Keratinocyte (primary cell): ENCODE measurements at regions not wholly inside any gene's neighbourhood (a gene's known extent, or its start where the extent isn't known, plus 50 kb on each side); places are given as distances from the start of the nearest gene placed in this dataset.

Experiments used
- DNase-seq: peaks from one replicate; pipeline ENCODE4 v3.0.0-alpha.2; 2011; ENCODE audit warnings: low read depth, missing footprints, low spot score
- FAIRE-seq: peaks from 2 replicates; lab custom pipeline; 2011; peaks lifted over from hg19 to GRCh38; lab: Jason Lieb, UNC
- H2AFZ ChIP-seq: 2 replicates; pipeline ENCODE4 v1.6.0; 2012; ENCODE audit warnings: low read length, control low read depth, inconsistent platforms; ENCODE audit not compliant: control insufficient read depth
- H3K27ac ChIP-seq: 2 replicates; pipeline ENCODE4 v1.5.1; 2011; ENCODE audit warnings: low read length; ENCODE audit not compliant: control insufficient read depth, insufficient read depth
- H3K27me3 ChIP-seq: 3 replicates; pipeline ENCODE4 v1.6.0; 2011; ENCODE audit warnings: low read length; ENCODE audit not compliant: control insufficient read depth, insufficient read depth; ENCODE audit errors: extremely low read depth
- H3K36me3 ChIP-seq, 2 experiments: 2 replicates in 1 of 2; 3 replicates in 1 of 2; pipeline ENCODE4 v1.5.1; 2011; ENCODE audit warnings: low read length in 2 of 2, mild to moderate bottlenecking in 1 of 2; ENCODE audit not compliant: control insufficient read depth in 2 of 2, insufficient read depth in 2 of 2; ENCODE audit errors: extremely low read depth in 1 of 2
- H3K4me1 ChIP-seq: 3 replicates; pipeline ENCODE4 v1.5.1; 2011; ENCODE audit warnings: low read length; ENCODE audit not compliant: control insufficient read depth, insufficient read depth; ENCODE audit errors: extremely low read depth
- H3K4me2 ChIP-seq: 3 replicates; pipeline ENCODE4 v1.6.0; 2011; ENCODE audit warnings: low read depth, low read length; ENCODE audit not compliant: control insufficient read depth, insufficient read depth; ENCODE audit errors: extremely low read depth
- H3K4me3 ChIP-seq, 3 experiments: fragments of 200-600 bp in 1 of 3; sonication (generic) in 1 of 3; 2 replicates in 2 of 3; 3 replicates in 1 of 3; pipeline ENCODE4 v1.5.1; 2011 to 2016; ENCODE audit warnings: low read length in 3 of 3, mild to moderate bottlenecking in 3 of 3, control low read depth in 2 of 3, inconsistent platforms in 1 of 3, low read depth in 1 of 3, mixed read lengths in 1 of 3, mixed run types in 1 of 3, moderate library complexity in 1 of 3; ENCODE audit not compliant: control insufficient read depth in 2 of 3, insufficient read depth in 2 of 3; ENCODE audit errors: extremely low read depth in 1 of 3
- H3K79me2 ChIP-seq: 2 replicates; pipeline ENCODE4 v1.6.0; 2012; ENCODE audit warnings: low read length; ENCODE audit not compliant: control insufficient read depth, insufficient read depth
- H3K9ac ChIP-seq: 3 replicates; pipeline ENCODE4 v1.6.0; 2011; ENCODE audit warnings: low read length; ENCODE audit not compliant: control insufficient read depth, insufficient read depth; ENCODE audit errors: extremely low read depth
- H3K9me1 ChIP-seq: 3 replicates; pipeline ENCODE4 v1.6.0; 2011; ENCODE audit warnings: low read length; ENCODE audit not compliant: control insufficient read depth, insufficient read depth; ENCODE audit errors: extremely low read depth
- H3K9me3 ChIP-seq: 2 replicates; pipeline ENCODE4 v1.5.1; 2012; ENCODE audit warnings: low read depth, low read length; ENCODE audit not compliant: control insufficient read depth
- H4K20me1 ChIP-seq: 3 replicates; pipeline ENCODE4 v1.6.0; 2011; ENCODE audit warnings: low read length; ENCODE audit not compliant: control insufficient read depth, insufficient read depth; ENCODE audit errors: extremely low read depth
- EZH2 ChIP-seq: IDR thresholded peaks from one replicate; pipeline ENCODE4 v1.6.1; 2012; ENCODE audit warnings: inconsistent platforms, mild to moderate bottlenecking, low read length, moderate library complexity
- dilution Hi-C: fragments of 300-500 bp; cut with MboI; formaldehyde crosslinking; loops from one replicate; pipeline ENCODE4 v1.7.0; 2020; ENCODE audit warnings: low sequenced_read_pairs; ENCODE audit not compliant: extremely low pct_ligation_motif_present
- TF ChIP-seq, protein P1 (sequence below), 3 experiments: IDR thresholded peaks in 1 of 3; conservative IDR thresholded peaks in 1 of 3; optimal IDR thresholded peaks in 1 of 3; 2 replicates in 2 of 3; 3 replicates in 1 of 3; pipeline versions ENCODE3 to v1.5.1; 2011; ENCODE audit warnings: low read length in 3 of 3, mild to moderate bottlenecking in 3 of 3, moderate library complexity in 2 of 3, control low read depth in 1 of 3, inconsistent platforms in 1 of 3; ENCODE audit not compliant: insufficient read depth in 2 of 3; ENCODE audit errors: extremely low read depth in 1 of 3

DNA sequence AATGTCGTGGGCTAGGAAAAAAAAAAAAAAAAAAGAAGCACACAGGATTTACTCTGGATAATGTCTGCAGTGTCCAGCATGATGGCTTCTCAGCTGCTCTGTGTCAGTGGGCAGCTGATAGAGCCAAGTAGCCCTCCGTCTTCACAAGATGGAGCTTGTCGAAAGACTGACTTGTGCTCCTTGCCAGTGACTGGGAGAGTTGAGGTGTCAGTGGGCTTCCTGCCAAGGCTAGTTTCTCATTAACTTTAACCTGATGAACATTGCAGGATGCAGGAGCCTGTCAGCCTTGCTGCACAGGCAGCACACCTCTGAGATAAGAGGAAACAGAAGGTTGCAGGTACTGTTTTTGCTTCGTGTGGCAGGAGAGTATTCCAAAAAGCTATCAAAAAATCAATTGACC is 171.4 kb upstream of the SGCD start:
- Histone ChIP-seq H4K20me1 (no peaks in the 10 kb centered on the region), H3K27me3 (no peaks in the 10 kb centered on the region), H2AFZ (no peak overlapping the region), H3K9ac (no peak overlapping the region), H3K4me1 (no peaks in the 10 kb centered on the region), H3K27ac (no peak overlapping the region), H3K79me2 (no peaks in the 10 kb centered on the region), H3K36me3 (no peaks in the 10 kb centered on the region), H3K4me3 (no peak overlapping the region), H3K9me3 (no peaks in the 10 kb centered on the region), H3K9me1 (no peaks in the 10 kb centered on the region), H3K4me2 (no peak overlapping the region)
- DNase-seq, result no peak
- TF ChIP-seq, protein P1, sequence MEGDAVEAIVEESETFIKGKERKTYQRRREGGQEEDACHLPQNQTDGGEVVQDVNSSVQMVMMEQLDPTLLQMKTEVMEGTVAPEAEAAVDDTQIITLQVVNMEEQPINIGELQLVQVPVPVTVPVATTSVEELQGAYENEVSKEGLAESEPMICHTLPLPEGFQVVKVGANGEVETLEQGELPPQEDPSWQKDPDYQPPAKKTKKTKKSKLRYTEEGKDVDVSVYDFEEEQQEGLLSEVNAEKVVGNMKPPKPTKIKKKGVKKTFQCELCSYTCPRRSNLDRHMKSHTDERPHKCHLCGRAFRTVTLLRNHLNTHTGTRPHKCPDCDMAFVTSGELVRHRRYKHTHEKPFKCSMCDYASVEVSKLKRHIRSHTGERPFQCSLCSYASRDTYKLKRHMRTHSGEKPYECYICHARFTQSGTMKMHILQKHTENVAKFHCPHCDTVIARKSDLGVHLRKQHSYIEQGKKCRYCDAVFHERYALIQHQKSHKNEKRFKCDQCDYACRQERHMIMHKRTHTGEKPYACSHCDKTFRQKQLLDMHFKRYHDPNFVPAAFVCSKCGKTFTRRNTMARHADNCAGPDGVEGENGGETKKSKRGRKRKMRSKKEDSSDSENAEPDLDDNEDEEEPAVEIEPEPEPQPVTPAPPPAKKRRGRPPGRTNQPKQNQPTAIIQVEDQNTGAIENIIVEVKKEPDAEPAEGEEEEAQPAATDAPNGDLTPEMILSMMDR (optimal IDR thresholded peaks at IDR 0.05 in 1 of 3, IDR thresholded peaks at IDR 0.05 in 1 of 3, conservative IDR thresholded peaks at IDR 0.05 in 1 of 3; ENCODE audit: extremely low read depth in 1 of 3, insufficient read depth in 2 of 3, low read length in 3 of 3), result no peak
- TF ChIP-seq EZH2, result no peak
- FAIRE-seq, result no peak
- dilution Hi-C loops, result no loop called here

DNA sequence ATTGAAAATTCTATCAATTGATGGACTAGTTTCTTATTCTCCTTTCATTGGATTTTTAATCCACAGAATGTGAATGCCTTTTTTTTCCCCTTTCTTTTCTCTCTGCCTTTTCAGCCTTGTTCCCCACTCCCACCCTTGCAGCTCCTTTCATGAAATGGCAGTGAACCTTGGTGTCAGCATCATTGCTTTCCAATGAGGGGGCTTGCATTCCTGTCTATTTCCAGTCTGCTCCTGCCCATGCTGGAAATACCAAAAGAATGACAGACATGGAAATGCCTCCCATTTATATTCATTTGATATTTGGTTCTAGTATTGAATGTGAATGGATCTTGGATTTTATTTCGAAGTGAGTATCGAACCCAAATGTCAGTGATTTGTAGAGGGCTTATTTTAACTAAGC is 162.7 kb upstream of the SGCD start:
- Histone ChIP-seq H3K4me1 (no peaks in the 10 kb centered on the region), H3K4me3 (no peak overlapping the region), H3K9me3 (no peaks in the 10 kb centered on the region), H3K9me1 (no peaks in the 10 kb centered on the region), H3K9ac (no peak overlapping the region), H4K20me1 (no peaks in the 10 kb centered on the region), H3K36me3 (no peaks in the 10 kb centered on the region), H3K4me2 (no peak overlapping the region), H3K27ac (no peak overlapping the region), H3K79me2 (no peaks in the 10 kb centered on the region), H3K27me3 (no peaks in the 10 kb centered on the region), H2AFZ (no peak overlapping the region)
- FAIRE-seq (no peak), DNase-seq (no peak)
- dilution Hi-C loops, result loop anchor here (10.0 kb wide), 1 partner anchor 60 kb away; no protein-coding TSS in a partner anchor
- no peak for TF ChIP-seq EZH2
- TF ChIP-seq, protein P1 (optimal IDR thresholded peaks at IDR 0.05 in 1 of 3, IDR thresholded peaks at IDR 0.05 in 1 of 3, conservative IDR thresholded peaks at IDR 0.05 in 1 of 3; ENCODE audit: extremely low read depth in 1 of 3, insufficient read depth in 2 of 3, low read length in 3 of 3), result no peak
